Parathyroid adenoma (tissue), 2 donors: ENCODE measurements at regions not wholly inside any gene's neighbourhood (a gene's known extent, or its start where the extent isn't known, plus 50 kb on each side); places are given as distances from the start of the nearest gene placed in this dataset.

Experiments used
- H2AFZ ChIP-seq: fragments of 300-600 bp; sonication (generic); one replicate; pipeline ENCODE4 v1.7.0; 2017; ENCODE audit warnings: antibody characterized with exemption, mild to moderate bottlenecking
- H3K27ac ChIP-seq: fragments of 300-600 bp; sonication (generic); one replicate; pipeline ENCODE4 v1.7.0; 2017
- H3K27me3 ChIP-seq: fragments of 300-600 bp; sonication (generic); one replicate; pipeline ENCODE4 v1.7.0; 2017; ENCODE audit warnings: low read length; ENCODE audit not compliant: control insufficient read depth, insufficient read depth
- H3K36me3 ChIP-seq: fragments of 300-600 bp; sonication (generic); one replicate; pipeline ENCODE4 v1.7.0; 2017; ENCODE audit warnings: low read length; ENCODE audit not compliant: control insufficient read depth, insufficient read depth
- H3K4me1 ChIP-seq: fragments of 300-600 bp; sonication (generic); one replicate; pipeline ENCODE4 v1.7.0; 2017; ENCODE audit warnings: control low read depth
- H3K4me2 ChIP-seq: fragments of 300-600 bp; sonication (generic); one replicate; pipeline ENCODE4 v1.7.0; 2017; ENCODE audit warnings: low read length
- H3K4me3 ChIP-seq: fragments of 300-600 bp; sonication (generic); one replicate; pipeline ENCODE4 v1.7.0; 2017; ENCODE audit warnings: low read depth, low read length
- H3K79me2 ChIP-seq: fragments of 300-600 bp; sonication (generic); one replicate; pipeline ENCODE4 v1.7.0; 2017; ENCODE audit warnings: control low read depth
- H3K9ac ChIP-seq: fragments of 300-600 bp; sonication (generic); one replicate; pipeline ENCODE4 v1.7.0; 2017; ENCODE audit warnings: mild to moderate bottlenecking
- H3K9me3 ChIP-seq: fragments of 300-600 bp; sonication (generic); one replicate; pipeline ENCODE4 v1.7.0; 2017; ENCODE audit warnings: low read length; ENCODE audit not compliant: control insufficient read depth
- CTCF ChIP-seq: fragments of 300-600 bp; sonication (generic); IDR thresholded peaks from one replicate; pipeline ENCODE4 v1.7.0; 2017; ENCODE audit warnings: antibody characterized with exemption, mild to moderate bottlenecking
- donor health status: primary hyperparathyroidism.

DNA sequence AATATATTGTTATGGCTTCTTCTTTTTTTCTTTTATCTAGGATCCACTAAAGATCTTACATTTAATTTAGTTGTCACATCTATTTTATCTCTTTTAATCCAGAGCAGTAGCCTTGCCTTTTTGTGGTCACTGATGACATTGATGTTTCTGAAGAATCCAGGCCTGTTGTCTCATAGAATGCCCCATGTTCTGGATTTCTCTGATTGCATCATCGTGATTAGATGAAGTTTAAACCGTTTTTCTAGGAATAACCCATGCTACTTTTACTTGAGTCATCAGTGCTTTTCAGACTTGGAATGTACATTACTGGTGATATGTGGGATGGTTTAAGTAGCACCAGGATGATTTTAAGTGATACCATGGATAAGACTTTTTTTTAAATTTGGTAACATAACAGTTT, 106.4 kb upstream of the CES5A start:
- H3K27ac ChIP-seq = no peak overlapping the region
- no peaks in the 10 kb centered on the region for H3K36me3 ChIP-seq
- no peak overlapping the region for H3K4me2 ChIP-seq
- H3K9me3 ChIP-seq = no peaks in the 10 kb centered on the region
- H3K4me1 ChIP-seq = no peaks in the 10 kb centered on the region
- H3K79me2 ChIP-seq = no peaks in the 10 kb centered on the region
- H3K9ac ChIP-seq = no peak overlapping the region
- no peaks in the 10 kb centered on the region for H3K27me3 ChIP-seq
- no peak overlapping the region for H3K4me3 ChIP-seq
- no peak overlapping the region for H2AFZ ChIP-seq
- TF ChIP-seq CTCF = no peak

DNA sequence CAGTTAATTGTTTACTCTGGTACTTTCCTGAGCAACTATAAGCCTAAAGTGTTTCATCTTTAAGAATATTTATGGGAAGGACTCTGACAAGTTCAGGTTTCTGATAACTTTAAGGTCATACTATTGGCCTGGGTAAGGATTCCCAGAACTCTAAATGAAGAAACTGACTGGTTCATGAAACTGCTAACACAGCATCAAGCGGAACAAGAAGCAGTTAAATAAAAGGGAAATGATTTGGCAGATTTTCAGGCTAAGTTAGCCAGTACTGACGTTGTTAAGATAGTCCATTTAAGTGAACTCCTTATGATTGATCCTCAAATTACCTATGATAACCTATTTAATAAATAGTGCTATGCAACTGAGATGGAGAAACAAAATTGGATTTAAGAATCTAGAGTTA, 101.6 kb upstream of the CES5A start:
- Histone ChIP-seq H3K27me3 (no peaks in the 10 kb centered on the region), H3K4me3 (no peak overlapping the region), H2AFZ (no peak overlapping the region), H3K9me3 (no peaks in the 10 kb centered on the region), H3K27ac (no peak overlapping the region), H3K4me2 (no peak overlapping the region), H3K4me1 (no peaks in the 10 kb centered on the region), H3K9ac (no peak overlapping the region), H3K79me2 (no peaks in the 10 kb centered on the region), H3K36me3 (no peaks in the 10 kb centered on the region)
- no peak for TF ChIP-seq CTCF

GRCh38 chr16:55971447-55971846, 96.3 kb upstream of the CES5A start:
- no peak overlapping the region for H3K4me2 ChIP-seq
- H3K79me2 ChIP-seq = no peaks in the 10 kb centered on the region
- H3K27ac ChIP-seq = no peak overlapping the region
- no peak overlapping the region for H3K9ac ChIP-seq
- no peak for TF ChIP-seq CTCF
- no peaks in the 10 kb centered on the region for H3K4me1 ChIP-seq
- H3K36me3 ChIP-seq = no peaks in the 10 kb centered on the region
- H3K9me3 ChIP-seq = no peaks in the 10 kb centered on the region
- no peaks in the 10 kb centered on the region for H3K27me3 ChIP-seq
- H3K4me3 ChIP-seq = no peak overlapping the region
- no peak overlapping the region for H2AFZ ChIP-seq

DNA sequence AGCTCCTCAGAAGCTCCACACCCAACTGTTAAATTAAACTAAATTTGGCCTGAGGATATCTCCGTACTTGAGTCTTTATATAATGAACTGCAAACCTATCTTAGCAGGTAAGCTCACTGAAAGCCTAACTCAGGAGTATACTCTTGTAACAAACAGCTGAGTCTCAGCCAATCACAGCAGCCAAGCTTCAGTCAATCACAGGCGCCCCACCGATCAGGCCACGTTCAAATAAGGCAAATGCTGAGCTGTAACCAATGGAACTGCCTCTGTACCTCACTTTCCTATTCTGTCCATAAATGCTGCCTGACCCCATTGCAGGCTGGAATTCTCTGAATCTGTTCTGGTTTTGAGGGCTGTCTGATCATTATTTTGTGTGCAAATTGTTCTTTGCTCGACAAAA, 93.0 kb upstream of the CES5A start:
- Histone ChIP-seq H3K4me3 (no peak overlapping the region), H3K27me3 (no peaks in the 10 kb centered on the region), H3K79me2 (no peaks in the 10 kb centered on the region), H3K27ac (no peak overlapping the region), H3K9me3 (no peaks in the 10 kb centered on the region), H3K9ac (no peak overlapping the region), H3K4me2 (no peak overlapping the region), H3K4me1 (no peaks in the 10 kb centered on the region), H2AFZ (no peak overlapping the region), H3K36me3 (no peaks in the 10 kb centered on the region)
- TF ChIP-seq CTCF = no peak

DNA sequence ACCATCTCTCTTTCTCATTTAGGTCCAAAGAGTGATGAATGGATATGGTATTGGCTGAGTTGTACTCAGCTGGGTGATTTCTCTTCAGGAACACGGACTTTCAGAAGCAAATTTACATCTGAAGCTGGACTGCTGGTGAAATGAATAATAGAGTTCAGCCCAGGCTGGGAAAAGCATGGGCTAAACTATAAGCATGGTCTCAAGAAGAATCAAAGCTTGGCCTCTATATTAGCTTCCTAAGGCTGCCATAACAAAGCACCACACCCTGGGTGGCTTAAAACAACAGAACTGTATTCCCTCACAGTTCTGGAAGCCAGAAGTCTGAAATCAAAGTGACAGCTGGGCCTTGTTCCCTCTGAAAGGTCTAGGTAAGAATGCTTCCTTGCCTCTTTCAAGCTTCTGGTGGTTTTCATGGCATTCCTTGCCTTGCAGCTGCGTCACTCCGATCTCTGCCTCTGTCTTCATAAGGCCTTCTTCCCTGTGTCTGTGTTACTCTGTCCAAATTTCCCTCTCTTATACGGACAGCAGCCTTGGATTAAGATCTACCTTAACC, 89.8 kb upstream of the CES5A start:
- no peak overlapping the region for H3K27ac ChIP-seq
- no peaks in the 10 kb centered on the region for H3K9me3 ChIP-seq
- H3K4me1 ChIP-seq = no peaks in the 10 kb centered on the region
- H3K9ac ChIP-seq = no peak overlapping the region
- H3K36me3 ChIP-seq = no peaks in the 10 kb centered on the region
- TF ChIP-seq CTCF = no peak
- no peaks in the 10 kb centered on the region for H3K27me3 ChIP-seq
- no peak overlapping the region for H2AFZ ChIP-seq
- H3K79me2 ChIP-seq = no peaks in the 10 kb centered on the region
- no peak overlapping the region for H3K4me2 ChIP-seq
- no peak overlapping the region for H3K4me3 ChIP-seq
